ENCODE measurements at regions not wholly inside any gene's neighbourhood (a gene's known extent, or its start where the extent isn't known, plus 50 kb on each side); places are given as distances from the start of the nearest gene placed in this dataset.

GRCh38 chr5:53201746-53202145 is 92.2 kb upstream of the MOCS2 start:
- in situ Hi-C loops (cut with HindIII; ENCODE audit: low sequenced_read_pairs), result no loop called here
- DNase-seq (ENCODE audit: low spot score), result no peak

GRCh38 chr5:53206562-53206961 is 97.0 kb upstream of the MOCS2 start:
- no peak for DNase-seq (ENCODE audit: low spot score)
- in situ Hi-C loops (cut with HindIII; ENCODE audit: low sequenced_read_pairs), result no loop called here

- in situ Hi-C loops (cut with HindIII; ENCODE audit: low sequenced_read_pairs), result no loop called here
- no peak for DNase-seq (ENCODE audit: low spot score)
These were observed 102.2 kb upstream of the MOCS2 start for GRCh38 chr5:53211799-53212198.

- DNase-seq (ENCODE audit: low spot score), result no peak
- in situ Hi-C loops (cut with HindIII; ENCODE audit: low sequenced_read_pairs), result no loop called here
These were observed 109.6 kb upstream of the MOCS2 start for GRCh38 chr5:53219174-53219573.

- no peak for DNase-seq (ENCODE audit: low spot score)
- in situ Hi-C loops (cut with HindIII; ENCODE audit: low sequenced_read_pairs), result no loop called here
These were observed 110.1 kb upstream of the MOCS2 start for GRCh38 chr5:53219610-53220009.

- in situ Hi-C loops (cut with HindIII; ENCODE audit: low sequenced_read_pairs), result no loop called here
- DNase-seq (ENCODE audit: low spot score), result no peak
These were observed 124.3 kb upstream of the MOCS2 start for GRCh38 chr5:53233645-53234405.

- in situ Hi-C loops (cut with HindIII; ENCODE audit: low sequenced_read_pairs), result no loop called here
- DNase-seq (ENCODE audit: low spot score), result no peak
These were observed 127.1 kb upstream of the MOCS2 start for GRCh38 chr5:53236683-53237082.

GRCh38 chr5:53237876-53238275 is 128.3 kb upstream of the MOCS2 start:
- in situ Hi-C loops (cut with HindIII; ENCODE audit: low sequenced_read_pairs), result no loop called here
- no peak for DNase-seq (ENCODE audit: low spot score)

GRCh38 chr5:53239301-53239990 is 129.9 kb upstream of the MOCS2 start:
- in situ Hi-C loops (cut with HindIII; ENCODE audit: low sequenced_read_pairs), result no loop called here
- DNase-seq (ENCODE audit: low spot score), result no peak

- in situ Hi-C loops (cut with HindIII; ENCODE audit: low sequenced_read_pairs), result no loop called here
- no peak for DNase-seq (ENCODE audit: low spot score)
These were observed 131.1 kb upstream of the MOCS2 start for GRCh38 chr5:53240661-53241060.

GRCh38 chr5:53241572-53241971 is 132.0 kb upstream of the MOCS2 start:
- in situ Hi-C loops (cut with HindIII; ENCODE audit: low sequenced_read_pairs), result no loop called here
- DNase-seq (ENCODE audit: low spot score), result no peak

GRCh38 chr5:53243403-53243802 is 133.8 kb upstream of the MOCS2 start:
- in situ Hi-C loops (cut with HindIII; ENCODE audit: low sequenced_read_pairs), result no loop called here
- DNase-seq (ENCODE audit: low spot score), result no peak

- in situ Hi-C loops (cut with HindIII; ENCODE audit: low sequenced_read_pairs), result no loop called here
- DNase-seq (ENCODE audit: low spot score), result no peak
These were observed 136.7 kb upstream of the MOCS2 start for GRCh38 chr5:53246042-53246836.

- DNase-seq (ENCODE audit: low spot score), result no peak
These were observed 140.1 kb upstream of the MOCS2 start for GRCh38 chr5:53249529-53250200.

GRCh38 chr5:53250201-53250550 is 140.6 kb upstream of the MOCS2 start:
- DNase-seq (ENCODE audit: low spot score), result no peak
- in situ Hi-C loops (cut with HindIII; ENCODE audit: low sequenced_read_pairs), result no loop called here

More at GRCh38 chr5:53249529-53250200, 140.1 kb upstream of the MOCS2 start:
- in situ Hi-C loops (cut with HindIII; ENCODE audit: low sequenced_read_pairs), result no loop called here

- in situ Hi-C loops (cut with HindIII; ENCODE audit: low sequenced_read_pairs), result no loop called here
These were observed 143.9 kb upstream of the MOCS2 start for GRCh38 chr5:53253421-53253871.

GRCh38 chr5:53256746-53257145 is 147.2 kb upstream of the MOCS2 start:
- no peak for DNase-seq (ENCODE audit: low spot score)
- in situ Hi-C loops (cut with HindIII; ENCODE audit: low sequenced_read_pairs), result no loop called here

More at GRCh38 chr5:53253421-53253871, 143.9 kb upstream of the MOCS2 start:
- no peak for DNase-seq (ENCODE audit: low spot score)

GRCh38 chr5:53257806-53258373 is 148.3 kb upstream of the MOCS2 start:
- in situ Hi-C loops (cut with HindIII; ENCODE audit: low sequenced_read_pairs), result no loop called here
- no peak for DNase-seq (ENCODE audit: low spot score)

GRCh38 chr5:53259176-53259575 is 149.6 kb upstream of the MOCS2 start:
- in situ Hi-C loops (cut with HindIII; ENCODE audit: low sequenced_read_pairs), result no loop called here
- DNase-seq (ENCODE audit: low spot score), result no peak
